Panc1 (cell line): ENCODE measurements at regions not wholly inside any gene's neighbourhood (a gene's known extent, or its start where the extent isn't known, plus 50 kb on each side); places are given as distances from the start of the nearest gene placed in this dataset.

ENCODE experiments used
- ATAC-seq: fragments of 200-7000 bp; cut with Tn5 transposase; 2 replicates; pipeline ENCODE4 v1.9.1; 2020; ENCODE audit warnings: mild to moderate bottlenecking, moderate library complexity
- BruUV-seq: library from RNA; stranded (reverse); fragments of 400-500 nt; replicated peaks from 2 replicates; lab custom pipeline; 2021; lab: Mats Ljungman, UMichigan
- CTCF ChIA-PET: fragments of 300-600 bp; sonication (Branson Sonifier 250); formaldehyde crosslinking; loops from one replicate; lab custom pipeline; 2022; ENCODE audit warnings: antibody characterized with exemption; lab: Charles Lee
- POLR2A ChIA-PET: fragments of 300-600 bp; sonication (Branson Sonifier 250); formaldehyde crosslinking; loops from one replicate; lab custom pipeline; 2022; ENCODE audit warnings: antibody characterized with exemption; lab: Charles Lee
- DNase-seq: peaks from one replicate; pipeline ENCODE4 v3.0.0-alpha.2; 2010; ENCODE audit warnings: low read depth, low spot score
- H3K27ac ChIP-seq: 2 replicates; pipeline ENCODE4 v1.5.1; 2011; ENCODE audit warnings: mild to moderate bottlenecking, low read length, inconsistent platforms
- H3K27me3 ChIP-seq: fragments of 200-500 bp; sonication (Bioruptor generic); 2 replicates; pipeline ENCODE4 v1.6.0; 2014; ENCODE audit warnings: low read length, inconsistent platforms; ENCODE audit not compliant: control insufficient read depth, insufficient read depth
- H3K36me3 ChIP-seq: fragments of 200-500 bp; sonication (Bioruptor generic); 2 replicates; pipeline ENCODE4 v1.5.1; 2014; ENCODE audit warnings: inconsistent platforms, mild to moderate bottlenecking, low read length, moderate library complexity; ENCODE audit not compliant: control insufficient read depth, insufficient read depth
- H3K4me1 ChIP-seq: 2 replicates; pipeline ENCODE4 v1.5.1; 2011; ENCODE audit warnings: inconsistent platforms, mild to moderate bottlenecking, low read length, moderate library complexity; ENCODE audit not compliant: control insufficient read depth, insufficient read depth
- H3K4me3 ChIP-seq, 2 experiments: 2 replicates each; pipeline ENCODE4 v1.5.1; 2011 to 2012; ENCODE audit warnings: low read depth in 2 of 2, low read length in 2 of 2, mild to moderate bottlenecking in 2 of 2, inconsistent platforms in 1 of 2, moderate library complexity in 1 of 2
- H3K9me3 ChIP-seq: fragments of 200-500 bp; sonication (Bioruptor generic); 2 replicates; pipeline ENCODE4 v1.5.1; 2014; ENCODE audit warnings: low read depth, mild to moderate bottlenecking, inconsistent platforms, low read length, moderate library complexity; ENCODE audit not compliant: control insufficient read depth, insufficient read depth
- CTCF ChIP-seq: fragments of 450-650 bp; IDR thresholded peaks from 2 replicates; pipeline ENCODE4 v1.5.1; 2017; ENCODE audit warnings: mild to moderate bottlenecking
- POLR2AphosphoS5 ChIP-seq: IDR thresholded peaks from 2 replicates; pipeline ENCODE4 v1.6.1; 2012; ENCODE audit warnings: mild to moderate bottlenecking, low read depth, low read length, moderate library complexity
- SIN3A ChIP-seq: IDR thresholded peaks from 2 replicates; pipeline ENCODE4 v1.6.1; 2012; ENCODE audit warnings: low read depth, mild to moderate bottlenecking, low read length, moderate library complexity, borderline replicate concordance; ENCODE audit not compliant: insufficient read depth
- TCF7L2 ChIP-seq: IDR thresholded peaks from 2 replicates; pipeline ENCODE4 v1.6.1; 2011; ENCODE audit warnings: mild to moderate bottlenecking, low read depth, low read length, inconsistent platforms
- in situ Hi-C: cut with HindIII; loops from 2 replicates; pipeline ENCODE4 v1.10.0; 2016; ENCODE audit warnings: low sequenced_read_pairs, low pct_unique_long_range_greater_than_20kb
- intact Hi-C: fragments of 100-400 bp; cut with micrococcal nuclease; formaldehyde crosslinking; loops from one replicate; pipeline ENCODE4 v1.10.0; 2022; ENCODE audit not compliant: unreplicated experiment
- TF ChIP-seq, protein P1 (sequence below), 2 experiments: IDR thresholded peaks; 2 replicates each; pipeline ENCODE4 v1.6.1; 2011 to 2012; ENCODE audit warnings: low read depth in 2 of 2, control low read depth in 1 of 2, low read length in 1 of 2, mild to moderate bottlenecking in 1 of 2, moderate library complexity in 1 of 2; ENCODE audit not compliant: insufficient read depth in 1 of 2

DNA sequence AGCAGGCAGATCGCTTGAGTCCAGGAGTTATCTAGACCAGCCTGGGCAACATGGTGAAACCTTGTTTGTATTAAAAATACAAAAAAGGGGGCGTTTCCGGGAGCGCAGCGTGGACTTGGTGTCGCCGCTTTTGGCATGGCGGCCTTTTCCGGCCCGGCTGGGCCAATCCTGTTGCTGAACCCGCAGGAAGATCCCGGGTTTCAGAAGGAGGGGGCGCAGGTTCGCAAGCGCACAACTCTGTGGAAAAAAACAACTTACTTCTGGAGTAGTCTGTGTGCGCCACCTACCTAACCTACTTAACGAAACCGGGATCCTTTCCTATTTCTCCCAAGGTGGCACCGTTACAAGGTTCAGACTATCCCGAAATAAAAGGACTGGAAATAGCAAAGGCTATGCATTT is 198.6 kb downstream of the MSX2 start:
- no peak for DNase-seq
- no TSS peak for BruUV-seq
- intact Hi-C loops (no loop called here), in situ Hi-C loops (no loop called here)
- Histone ChIP-seq H3K27me3 (0 out of 2 replicates have a peak, but pooled peaks cover 2% of the 10 kb centered on the region), H3K36me3 (no peaks in the 10 kb centered on the region), H3K9me3 (no peaks in the 10 kb centered on the region), H3K4me3 (no peak overlapping the region), H3K27ac (no peak overlapping the region), H3K4me1 (no peaks in the 10 kb centered on the region)
- ATAC-seq = no peak
- ChIA-PET POLR2A (no interaction called here), CTCF (no interaction called here)
- TF ChIP-seq, protein P1, sequence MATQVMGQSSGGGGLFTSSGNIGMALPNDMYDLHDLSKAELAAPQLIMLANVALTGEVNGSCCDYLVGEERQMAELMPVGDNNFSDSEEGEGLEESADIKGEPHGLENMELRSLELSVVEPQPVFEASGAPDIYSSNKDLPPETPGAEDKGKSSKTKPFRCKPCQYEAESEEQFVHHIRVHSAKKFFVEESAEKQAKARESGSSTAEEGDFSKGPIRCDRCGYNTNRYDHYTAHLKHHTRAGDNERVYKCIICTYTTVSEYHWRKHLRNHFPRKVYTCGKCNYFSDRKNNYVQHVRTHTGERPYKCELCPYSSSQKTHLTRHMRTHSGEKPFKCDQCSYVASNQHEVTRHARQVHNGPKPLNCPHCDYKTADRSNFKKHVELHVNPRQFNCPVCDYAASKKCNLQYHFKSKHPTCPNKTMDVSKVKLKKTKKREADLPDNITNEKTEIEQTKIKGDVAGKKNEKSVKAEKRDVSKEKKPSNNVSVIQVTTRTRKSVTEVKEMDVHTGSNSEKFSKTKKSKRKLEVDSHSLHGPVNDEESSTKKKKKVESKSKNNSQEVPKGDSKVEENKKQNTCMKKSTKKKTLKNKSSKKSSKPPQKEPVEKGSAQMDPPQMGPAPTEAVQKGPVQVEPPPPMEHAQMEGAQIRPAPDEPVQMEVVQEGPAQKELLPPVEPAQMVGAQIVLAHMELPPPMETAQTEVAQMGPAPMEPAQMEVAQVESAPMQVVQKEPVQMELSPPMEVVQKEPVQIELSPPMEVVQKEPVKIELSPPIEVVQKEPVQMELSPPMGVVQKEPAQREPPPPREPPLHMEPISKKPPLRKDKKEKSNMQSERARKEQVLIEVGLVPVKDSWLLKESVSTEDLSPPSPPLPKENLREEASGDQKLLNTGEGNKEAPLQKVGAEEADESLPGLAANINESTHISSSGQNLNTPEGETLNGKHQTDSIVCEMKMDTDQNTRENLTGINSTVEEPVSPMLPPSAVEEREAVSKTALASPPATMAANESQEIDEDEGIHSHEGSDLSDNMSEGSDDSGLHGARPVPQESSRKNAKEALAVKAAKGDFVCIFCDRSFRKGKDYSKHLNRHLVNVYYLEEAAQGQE (IDR thresholded peaks at IDR 0.05; ENCODE audit: insufficient read depth in 1 of 2, low read depth in 2 of 2, low read length in 1 of 2) = no peak
- no peak for TF ChIP-seq POLR2AphosphoS5
- TF ChIP-seq TCF7L2 = no peak
- no peak for TF ChIP-seq CTCF
- no peak for TF ChIP-seq SIN3A

GRCh38 chr5:174920906-174921550 is 196.6 kb downstream of the MSX2 start:
- no peaks in the 10 kb centered on the region for H3K36me3 ChIP-seq
- H3K27me3 ChIP-seq = 0 out of 2 replicates have a peak, but pooled peaks cover 2% of the 10 kb centered on the region
- BruUV-seq = no TSS peak
- no peak for DNase-seq
- in situ Hi-C loops (no loop called here), intact Hi-C loops (no loop called here)
- no peak overlapping the region for H3K4me3 ChIP-seq
- no peak overlapping the region for H3K27ac ChIP-seq
- POLR2A ChIA-PET = no interaction called here
- no peak for TF ChIP-seq SIN3A
- CTCF ChIA-PET = no interaction called here
- ATAC-seq = no peak
- H3K9me3 ChIP-seq = no peaks in the 10 kb centered on the region
- H3K4me1 ChIP-seq = no peaks in the 10 kb centered on the region

- Histone ChIP-seq H3K4me1 (no peaks in the 10 kb centered on the region), H3K27ac (no peak overlapping the region), H3K27me3 (0 out of 2 replicates have a peak, but pooled peaks cover 2% of the 10 kb centered on the region), H3K4me3 (no peak overlapping the region), H3K9me3 (no peaks in the 10 kb centered on the region), H3K36me3 (no peaks in the 10 kb centered on the region)
- no peak for DNase-seq
- TF ChIP-seq TCF7L2 (no peak), SIN3A (no peak), POLR2AphosphoS5 (no peak), CTCF (no peak)
- TF ChIP-seq, protein P1 (IDR thresholded peaks at IDR 0.05; ENCODE audit: insufficient read depth in 1 of 2, low read depth in 2 of 2, low read length in 1 of 2) = no peak
- in situ Hi-C loops = no loop called here
- ATAC-seq = no peak
- ChIA-PET POLR2A (no interaction called here), CTCF (interaction anchor here (0.6 kb wide), 1 partner anchor 592 kb away, joined by 3 read pairs; no protein-coding TSS in a partner anchor)
- intact Hi-C loops = no loop called here
- BruUV-seq = no TSS peak
These were observed 195.0 kb downstream of the MSX2 start for GRCh38 chr5:174919351-174919750.
